ENCODE measurements at regions not wholly inside any gene's neighbourhood (a gene's known extent, or its start where the extent isn't known, plus 50 kb on each side); places are given as distances from the start of the nearest gene placed in this dataset.

DNA sequence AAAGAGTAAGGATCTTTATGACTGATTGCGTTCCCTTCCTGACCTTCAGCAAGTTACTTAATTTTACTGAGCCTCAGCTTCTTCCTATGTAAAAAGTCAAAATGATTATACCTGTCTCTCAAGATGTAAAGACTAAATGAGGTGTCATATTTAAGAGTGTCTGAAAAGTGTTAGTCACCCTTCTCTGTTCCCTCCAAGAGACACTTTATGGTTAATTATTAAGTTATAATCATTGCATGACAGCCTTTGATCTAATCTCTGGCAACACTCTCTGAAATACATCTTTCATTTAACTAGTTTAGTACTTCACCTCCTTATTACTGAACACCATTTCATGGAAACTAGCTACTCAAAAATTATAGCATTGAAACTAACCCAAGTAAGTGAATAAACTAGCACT lies 54.8 kb downstream of the BMAL2 start:
- H2AFZ ChIP-seq (ENCODE audit: low read depth, low read length): no peak overlapping the region
- H3K27me3 ChIP-seq (ENCODE audit: low read depth, low read length): no peaks in the 10 kb centered on the region
- H3K36me3 ChIP-seq (replicated peaks; ENCODE audit: low read depth, low read length): peaks cover 18% of the 10 kb centered on the region
- peaks cover 7% of the 10 kb centered on the region for H3K4me1 ChIP-seq (ENCODE audit: low read length)
- H3K4me2 ChIP-seq (ENCODE audit: low read length): no peak overlapping the region
- no peaks in the 10 kb centered on the region for H3K9me3 ChIP-seq (ENCODE audit: insufficient read depth, low read length)
- no peaks in the 10 kb centered on the region for H4K20me1 ChIP-seq (ENCODE audit: insufficient read depth, low read length)
- H3K79me2 ChIP-seq (ENCODE audit: low read length): no peaks in the 10 kb centered on the region
- H3K9ac ChIP-seq (ENCODE audit: low read length): no peak overlapping the region
- H3K27ac ChIP-seq (ENCODE audit: low read length): no peak overlapping the region
- H3K4me3 ChIP-seq (ENCODE audit: low read length): no peak overlapping the region
- no peak for TF ChIP-seq EZH2phosphoT487 (IDR thresholded peaks at IDR 0.05; ENCODE audit: low read depth)
- TF ChIP-seq, protein P1, sequence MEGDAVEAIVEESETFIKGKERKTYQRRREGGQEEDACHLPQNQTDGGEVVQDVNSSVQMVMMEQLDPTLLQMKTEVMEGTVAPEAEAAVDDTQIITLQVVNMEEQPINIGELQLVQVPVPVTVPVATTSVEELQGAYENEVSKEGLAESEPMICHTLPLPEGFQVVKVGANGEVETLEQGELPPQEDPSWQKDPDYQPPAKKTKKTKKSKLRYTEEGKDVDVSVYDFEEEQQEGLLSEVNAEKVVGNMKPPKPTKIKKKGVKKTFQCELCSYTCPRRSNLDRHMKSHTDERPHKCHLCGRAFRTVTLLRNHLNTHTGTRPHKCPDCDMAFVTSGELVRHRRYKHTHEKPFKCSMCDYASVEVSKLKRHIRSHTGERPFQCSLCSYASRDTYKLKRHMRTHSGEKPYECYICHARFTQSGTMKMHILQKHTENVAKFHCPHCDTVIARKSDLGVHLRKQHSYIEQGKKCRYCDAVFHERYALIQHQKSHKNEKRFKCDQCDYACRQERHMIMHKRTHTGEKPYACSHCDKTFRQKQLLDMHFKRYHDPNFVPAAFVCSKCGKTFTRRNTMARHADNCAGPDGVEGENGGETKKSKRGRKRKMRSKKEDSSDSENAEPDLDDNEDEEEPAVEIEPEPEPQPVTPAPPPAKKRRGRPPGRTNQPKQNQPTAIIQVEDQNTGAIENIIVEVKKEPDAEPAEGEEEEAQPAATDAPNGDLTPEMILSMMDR (IDR thresholded peaks at IDR 0.05; ENCODE audit: low read depth, low read length): no peak

- Histone ChIP-seq H3K4me1 (ENCODE audit: low read length) (peaks cover 7% of the 10 kb centered on the region), H4K20me1 (ENCODE audit: insufficient read depth, low read length) (no peaks in the 10 kb centered on the region), H3K27ac (ENCODE audit: low read length) (no peak overlapping the region), H3K9ac (ENCODE audit: low read length) (no peak overlapping the region), H3K4me3 (ENCODE audit: low read length) (no peak overlapping the region), H3K4me2 (ENCODE audit: low read length) (no peak overlapping the region), H3K9me3 (ENCODE audit: insufficient read depth, low read length) (no peaks in the 10 kb centered on the region), H3K36me3 (replicated peaks; ENCODE audit: low read depth, low read length) (peaks cover 18% of the 10 kb centered on the region), H3K27me3 (ENCODE audit: low read depth, low read length) (no peaks in the 10 kb centered on the region), H3K79me2 (ENCODE audit: low read length) (no peaks in the 10 kb centered on the region), H2AFZ (ENCODE audit: low read depth, low read length) (no peak overlapping the region)
- no peak for TF ChIP-seq EZH2phosphoT487 (IDR thresholded peaks at IDR 0.05; ENCODE audit: low read depth)
- TF ChIP-seq, protein P1 (IDR thresholded peaks at IDR 0.05; ENCODE audit: low read depth, low read length): no peak
These were observed 56.0 kb downstream of the BMAL2 start for GRCh38 chr12:27388650-27389049.

DNA sequence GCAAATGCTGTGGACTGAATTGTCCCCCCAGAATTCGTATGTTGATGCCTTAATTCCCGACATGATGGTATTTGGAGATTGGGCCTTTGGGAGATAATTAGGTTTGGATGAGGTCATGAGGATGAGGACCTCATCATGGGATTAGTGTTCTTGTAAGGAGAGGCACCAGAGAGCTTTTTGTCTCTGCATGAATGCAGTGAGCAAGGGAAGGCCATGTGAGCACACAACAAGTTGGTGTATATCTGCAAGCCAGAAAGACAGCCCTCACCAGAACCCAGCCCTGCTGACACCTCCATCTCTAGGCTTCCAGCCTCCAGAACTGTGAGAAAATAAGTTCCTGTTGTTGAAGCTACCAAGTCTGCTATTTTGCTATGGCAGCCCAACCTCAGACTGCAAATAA lies 51.9 kb upstream of the SMCO2 start:
- Histone ChIP-seq H3K9ac (ENCODE audit: low read length) (no peak overlapping the region), H2AFZ (ENCODE audit: low read depth, low read length) (no peak overlapping the region), H3K4me3 (ENCODE audit: low read length) (no peak overlapping the region), H3K27ac (ENCODE audit: low read length) (no peak overlapping the region), H3K4me2 (ENCODE audit: low read length) (no peak overlapping the region), H3K36me3 (replicated peaks; ENCODE audit: low read depth, low read length) (peaks cover 12% of the 10 kb centered on the region), H3K4me1 (ENCODE audit: low read length) (no peaks in the 10 kb centered on the region), H3K79me2 (ENCODE audit: low read length) (no peaks in the 10 kb centered on the region), H4K20me1 (ENCODE audit: insufficient read depth, low read length) (no peaks in the 10 kb centered on the region), H3K27me3 (ENCODE audit: low read depth, low read length) (no peaks in the 10 kb centered on the region), H3K9me3 (ENCODE audit: insufficient read depth, low read length) (no peaks in the 10 kb centered on the region)
- TF ChIP-seq, protein P1 (IDR thresholded peaks at IDR 0.05; ENCODE audit: low read depth, low read length): no peak
- no peak for TF ChIP-seq EZH2phosphoT487 (IDR thresholded peaks at IDR 0.05; ENCODE audit: low read depth)

DNA sequence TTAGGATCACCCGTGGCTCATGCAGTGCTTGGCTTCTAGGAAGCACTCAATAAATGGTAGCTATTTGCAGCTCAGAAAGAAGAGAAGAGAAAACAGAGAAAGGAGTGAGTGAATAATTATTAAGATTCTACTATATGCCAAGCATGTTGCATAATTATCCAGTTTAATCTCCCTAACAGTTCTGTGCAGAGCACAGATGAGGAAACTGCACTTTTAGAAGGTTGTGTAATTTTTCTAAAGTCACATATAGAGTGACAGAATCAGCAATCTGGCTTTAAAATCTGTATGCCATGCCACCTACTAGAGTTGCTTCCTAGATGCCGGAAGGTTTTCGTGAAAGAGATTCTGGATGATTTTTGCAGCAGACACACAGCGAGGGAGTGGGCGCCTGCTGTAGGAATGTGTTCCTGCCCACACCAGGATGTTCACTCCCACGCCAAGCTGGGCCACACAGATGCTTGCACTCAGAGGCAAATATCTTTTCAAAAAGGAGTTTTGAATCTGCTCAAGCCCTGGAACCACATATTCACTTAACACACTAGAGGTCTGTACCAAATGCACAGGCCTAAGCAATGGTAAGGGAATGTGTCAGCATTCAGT lies 50.2 kb upstream of the SMCO2 start:
- H3K27me3 ChIP-seq (ENCODE audit: low read depth, low read length): no peaks in the 10 kb centered on the region
- TF ChIP-seq, protein P1 (IDR thresholded peaks at IDR 0.05; ENCODE audit: low read depth, low read length): no peak
- TF ChIP-seq EZH2phosphoT487 (IDR thresholded peaks at IDR 0.05; ENCODE audit: low read depth): no peak
- no peak overlapping the region for H3K4me3 ChIP-seq (ENCODE audit: low read length)
- no peaks in the 10 kb centered on the region for H3K36me3 ChIP-seq (replicated peaks; ENCODE audit: low read depth, low read length)
- H3K4me2 ChIP-seq (ENCODE audit: low read length): no peak overlapping the region
- H3K27ac ChIP-seq (ENCODE audit: low read length): no peak overlapping the region
- no peaks in the 10 kb centered on the region for H3K79me2 ChIP-seq (ENCODE audit: low read length)
- no peaks in the 10 kb centered on the region for H3K9me3 ChIP-seq (ENCODE audit: insufficient read depth, low read length)
- no peak overlapping the region for H3K9ac ChIP-seq (ENCODE audit: low read length)
- H2AFZ ChIP-seq (ENCODE audit: low read depth, low read length): no peak overlapping the region
- H4K20me1 ChIP-seq (ENCODE audit: insufficient read depth, low read length): no peaks in the 10 kb centered on the region
- H3K4me1 ChIP-seq (ENCODE audit: low read length): no peaks in the 10 kb centered on the region

All from OCI-LY3 (cell line).